ENCODE measurements at regions not wholly inside any gene's neighbourhood (a gene's known extent, or its start where the extent isn't known, plus 50 kb on each side); places are given as distances from the start of the nearest gene placed in this dataset.

DNA sequence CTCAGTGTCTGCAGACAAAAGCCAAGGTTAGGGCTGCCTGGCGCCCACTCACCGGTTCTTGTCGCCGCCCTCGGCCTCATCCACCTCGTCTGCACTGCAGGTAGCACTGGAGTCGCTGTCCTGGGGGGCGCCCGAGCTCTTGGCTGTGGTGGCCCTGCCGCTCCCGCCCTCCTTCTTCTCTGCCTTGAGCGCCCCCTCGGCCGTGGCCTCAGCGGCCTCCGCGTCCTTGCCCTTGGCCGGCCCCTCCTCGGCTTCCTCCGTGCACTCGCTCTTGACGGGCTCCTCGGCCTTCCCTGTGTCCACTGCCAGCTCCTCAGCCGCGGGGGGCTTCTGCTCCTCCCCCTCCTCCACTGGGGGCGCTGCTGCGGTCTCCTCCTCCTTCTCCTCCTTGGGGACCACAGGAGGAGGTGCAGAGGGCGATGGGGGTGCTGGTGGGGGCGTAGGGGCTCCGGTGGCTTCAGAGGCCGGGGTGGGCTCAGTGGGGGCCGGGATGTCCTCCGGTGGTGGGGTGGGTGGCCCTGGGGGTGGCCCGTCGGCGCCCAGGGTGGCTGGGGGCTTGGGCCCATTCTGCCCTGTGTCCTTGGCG, 77.2 kb downstream of the RFLNA start:
- ChIA-PET RAD21 (ENCODE audit: low non-redundant PET in 1 of 2, low total read pairs in 2 of 2, uncharacterized antibody in 2 of 2, unreplicated experiment in 2 of 2) (no interaction called here), POLR2A (no interaction called here), CTCF (no interaction called here)
- peaks cover 16 to 30% of the 10 kb centered on the region in 2 experiments for H3K4me1 ChIP-seq (ENCODE audit: control insufficient read depth in 1 of 2, insufficient read depth in 2 of 2, low read length in 2 of 2)
- peaks cover 0 to 3% of the 10 kb centered on the region in 2 experiments; a peak in 1 of 4 replicates for H3K36me3 ChIP-seq (ENCODE audit: control insufficient read depth in 1 of 2, insufficient read depth in 2 of 2, low read length in 2 of 2)
- H3K9ac ChIP-seq (ENCODE audit: low read length) = no peak overlapping the region
- no peaks in the 10 kb centered on the region for H3K9me3 ChIP-seq (ENCODE audit: control insufficient read depth in 1 of 2, insufficient read depth in 1 of 2, low read depth in 1 of 2, low read length in 2 of 2)
- H3K4me3 ChIP-seq (replicated peaks in 1 of 2; ENCODE audit: low read depth in 1 of 2, low read length in 2 of 2) = no peak overlapping the region
- no TSS peak for BruUV-seq (replicated peaks)
- no peak overlapping the region for H3K4me2 ChIP-seq (ENCODE audit: low read length)
- intact Hi-C loops (cut with micrococcal nuclease) = no loop called here
- no peaks in the 10 kb centered on the region for H3K9me2 ChIP-seq (ENCODE audit: insufficient read depth)
- no peak for DNase-seq (ENCODE audit: low read depth, low spot score)
- H3K27me3 ChIP-seq (ENCODE audit: insufficient read depth, low read length) = no peaks in the 10 kb centered on the region
- H3K79me2 ChIP-seq (ENCODE audit: insufficient read depth, low read length) = no peaks in the 10 kb centered on the region; the same call in 1 of the 2 replicates
- H2AFZ ChIP-seq (ENCODE audit: low read depth, low read length, poor library complexity, severe bottlenecking) = no peak overlapping the region
- ATAC-seq = no peak
- no peak for TF ChIP-seq ZNF274 (IDR thresholded peaks at IDR 0.05; ENCODE audit: low read depth, low read length)
- no peak for TF ChIP-seq EZH2 (IDR thresholded peaks at IDR 0.05)
- H3K27ac ChIP-seq (ENCODE audit: low read depth, low read length) = no peak overlapping the region
- H4K20me1 ChIP-seq (ENCODE audit: insufficient read depth) = no peaks in the 10 kb centered on the region

DNA sequence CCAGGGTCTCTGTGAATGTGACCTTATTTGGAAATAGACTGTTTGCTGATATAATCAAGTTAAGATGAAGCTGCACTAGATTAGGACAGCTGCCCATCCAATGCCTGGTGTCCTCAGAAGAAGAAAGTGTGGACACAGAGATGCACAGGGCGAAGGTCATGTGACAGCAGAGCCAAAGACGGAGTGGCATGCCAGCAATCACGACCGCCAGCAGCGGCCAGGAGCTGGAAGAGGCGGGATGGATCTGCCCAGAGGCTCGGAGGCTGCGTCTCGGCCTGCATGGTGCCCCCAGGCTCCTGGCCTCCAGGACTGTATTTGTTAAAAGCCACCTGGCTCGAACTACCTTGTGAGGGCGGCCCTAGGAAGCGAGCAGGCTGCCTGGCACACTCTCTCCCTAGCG, 76.5 kb downstream of the RFLNA start:
- Histone ChIP-seq H3K9me2 (ENCODE audit: insufficient read depth) (no peaks in the 10 kb centered on the region), H3K27ac (ENCODE audit: low read depth, low read length) (no peak overlapping the region), H3K9ac (ENCODE audit: low read length) (no peak overlapping the region), H3K79me2 (ENCODE audit: insufficient read depth, low read length) (no peaks in the 10 kb centered on the region; the same call in 1 of the 2 replicates), H3K4me1 (ENCODE audit: control insufficient read depth in 1 of 2, insufficient read depth in 2 of 2, low read length in 2 of 2) (peaks cover 16 to 30% of the 10 kb centered on the region in 2 experiments), H2AFZ (ENCODE audit: low read depth, low read length, poor library complexity, severe bottlenecking) (no peak overlapping the region), H4K20me1 (ENCODE audit: insufficient read depth) (no peaks in the 10 kb centered on the region), H3K4me3 (replicated peaks in 1 of 2; ENCODE audit: low read depth in 1 of 2, low read length in 2 of 2) (no peak overlapping the region), H3K9me3 (ENCODE audit: control insufficient read depth in 1 of 2, insufficient read depth in 1 of 2, low read depth in 1 of 2, low read length in 2 of 2) (no peaks in the 10 kb centered on the region), H3K36me3 (ENCODE audit: control insufficient read depth in 1 of 2, insufficient read depth in 2 of 2, low read length in 2 of 2) (peaks cover 0 to 3% of the 10 kb centered on the region in 2 experiments; a peak in 1 of 4 replicates), H3K4me2 (ENCODE audit: low read length) (no peak overlapping the region), H3K27me3 (ENCODE audit: insufficient read depth, low read length) (no peaks in the 10 kb centered on the region)
- intact Hi-C loops (cut with micrococcal nuclease) = no loop called here
- ChIA-PET RAD21 (ENCODE audit: low non-redundant PET in 1 of 2, low total read pairs in 2 of 2, uncharacterized antibody in 2 of 2, unreplicated experiment in 2 of 2) (no interaction called here), CTCF (no interaction called here), POLR2A (no interaction called here)
- DNase-seq (ENCODE audit: low read depth, low spot score) = no peak
- TF ChIP-seq ELF1 (IDR thresholded peaks at IDR 0.05; ENCODE audit: borderline replicate concordance, low read depth) = no peak
- TF ChIP-seq ZNF274 (IDR thresholded peaks at IDR 0.05; ENCODE audit: low read depth, low read length) = no peak
- TF ChIP-seq EGR1 (IDR thresholded peaks at IDR 0.05; ENCODE audit: low read depth) = no peak
- TF ChIP-seq, protein P1, sequence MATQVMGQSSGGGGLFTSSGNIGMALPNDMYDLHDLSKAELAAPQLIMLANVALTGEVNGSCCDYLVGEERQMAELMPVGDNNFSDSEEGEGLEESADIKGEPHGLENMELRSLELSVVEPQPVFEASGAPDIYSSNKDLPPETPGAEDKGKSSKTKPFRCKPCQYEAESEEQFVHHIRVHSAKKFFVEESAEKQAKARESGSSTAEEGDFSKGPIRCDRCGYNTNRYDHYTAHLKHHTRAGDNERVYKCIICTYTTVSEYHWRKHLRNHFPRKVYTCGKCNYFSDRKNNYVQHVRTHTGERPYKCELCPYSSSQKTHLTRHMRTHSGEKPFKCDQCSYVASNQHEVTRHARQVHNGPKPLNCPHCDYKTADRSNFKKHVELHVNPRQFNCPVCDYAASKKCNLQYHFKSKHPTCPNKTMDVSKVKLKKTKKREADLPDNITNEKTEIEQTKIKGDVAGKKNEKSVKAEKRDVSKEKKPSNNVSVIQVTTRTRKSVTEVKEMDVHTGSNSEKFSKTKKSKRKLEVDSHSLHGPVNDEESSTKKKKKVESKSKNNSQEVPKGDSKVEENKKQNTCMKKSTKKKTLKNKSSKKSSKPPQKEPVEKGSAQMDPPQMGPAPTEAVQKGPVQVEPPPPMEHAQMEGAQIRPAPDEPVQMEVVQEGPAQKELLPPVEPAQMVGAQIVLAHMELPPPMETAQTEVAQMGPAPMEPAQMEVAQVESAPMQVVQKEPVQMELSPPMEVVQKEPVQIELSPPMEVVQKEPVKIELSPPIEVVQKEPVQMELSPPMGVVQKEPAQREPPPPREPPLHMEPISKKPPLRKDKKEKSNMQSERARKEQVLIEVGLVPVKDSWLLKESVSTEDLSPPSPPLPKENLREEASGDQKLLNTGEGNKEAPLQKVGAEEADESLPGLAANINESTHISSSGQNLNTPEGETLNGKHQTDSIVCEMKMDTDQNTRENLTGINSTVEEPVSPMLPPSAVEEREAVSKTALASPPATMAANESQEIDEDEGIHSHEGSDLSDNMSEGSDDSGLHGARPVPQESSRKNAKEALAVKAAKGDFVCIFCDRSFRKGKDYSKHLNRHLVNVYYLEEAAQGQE (IDR thresholded peaks at IDR 0.05; ENCODE audit: low read depth) = no peak
- TF ChIP-seq TCF7L2 (IDR thresholded peaks at IDR 0.05; ENCODE audit: borderline replicate concordance, extremely low read depth, insufficient read depth, insufficient read length) = no peak
- TF ChIP-seq YY1 (IDR thresholded peaks at IDR 0.05; ENCODE audit: extremely low read depth, insufficient replicate concordance, low read depth, low read length) = no peak
- no TSS peak for BruUV-seq (replicated peaks)
- ATAC-seq = no peak
